ENCODE measurements at regions not wholly inside any gene's neighbourhood (a gene's known extent, or its start where the extent isn't known, plus 50 kb on each side); places are given as distances from the start of the nearest gene placed in this dataset.

- TF ChIP-seq POLR2A (IDR thresholded peaks at IDR 0.05; ENCODE audit: extremely low read depth, insufficient read length): no peak
- TF ChIP-seq, protein P1, sequence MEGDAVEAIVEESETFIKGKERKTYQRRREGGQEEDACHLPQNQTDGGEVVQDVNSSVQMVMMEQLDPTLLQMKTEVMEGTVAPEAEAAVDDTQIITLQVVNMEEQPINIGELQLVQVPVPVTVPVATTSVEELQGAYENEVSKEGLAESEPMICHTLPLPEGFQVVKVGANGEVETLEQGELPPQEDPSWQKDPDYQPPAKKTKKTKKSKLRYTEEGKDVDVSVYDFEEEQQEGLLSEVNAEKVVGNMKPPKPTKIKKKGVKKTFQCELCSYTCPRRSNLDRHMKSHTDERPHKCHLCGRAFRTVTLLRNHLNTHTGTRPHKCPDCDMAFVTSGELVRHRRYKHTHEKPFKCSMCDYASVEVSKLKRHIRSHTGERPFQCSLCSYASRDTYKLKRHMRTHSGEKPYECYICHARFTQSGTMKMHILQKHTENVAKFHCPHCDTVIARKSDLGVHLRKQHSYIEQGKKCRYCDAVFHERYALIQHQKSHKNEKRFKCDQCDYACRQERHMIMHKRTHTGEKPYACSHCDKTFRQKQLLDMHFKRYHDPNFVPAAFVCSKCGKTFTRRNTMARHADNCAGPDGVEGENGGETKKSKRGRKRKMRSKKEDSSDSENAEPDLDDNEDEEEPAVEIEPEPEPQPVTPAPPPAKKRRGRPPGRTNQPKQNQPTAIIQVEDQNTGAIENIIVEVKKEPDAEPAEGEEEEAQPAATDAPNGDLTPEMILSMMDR (IDR thresholded peaks at IDR 0.05; ENCODE audit: low read depth, low read length): no peak
Measured at GRCh38 chr15:79209116-79209515, 73.4 kb upstream of the ANKRD34C start.

Data from NB4 (cell line).